HCT116 (cell line): ENCODE measurements at regions not wholly inside any gene's neighbourhood (a gene's known extent, or its start where the extent isn't known, plus 50 kb on each side); places are given as distances from the start of the nearest gene placed in this dataset.

Experiments used
- CTCF ChIP-seq, 3 experiments: fragments of 200-600 bp in 1 of 3; sonication (generic) in 1 of 3; IDR thresholded peaks in 2 of 3; conservative IDR thresholded peaks in 1 of 3; 2 replicates each; pipeline ENCODE4 v1.5.1; 2012 to 2017; ENCODE audit warnings: low read depth in 2 of 3, low read length in 2 of 3, antibody characterized with exemption in 1 of 3, borderline replicate concordance in 1 of 3, control low read depth in 1 of 3, mild to moderate bottlenecking in 1 of 3, mixed read lengths in 1 of 3, mixed run types in 1 of 3, moderate library complexity in 1 of 3; ENCODE audit not compliant: insufficient read depth in 1 of 3
- EZH2 ChIP-seq: fragments of 200-600 bp; sonication (generic); IDR thresholded peaks from 2 replicates; pipeline ENCODE4 v1.6.1; 2017; ENCODE audit warnings: antibody characterized with exemption, mixed run types
- RAD21 ChIP-seq: IDR thresholded peaks from 2 replicates; pipeline ENCODE4 v1.6.1; 2012; ENCODE audit warnings: low read depth, mild to moderate bottlenecking

DNA sequence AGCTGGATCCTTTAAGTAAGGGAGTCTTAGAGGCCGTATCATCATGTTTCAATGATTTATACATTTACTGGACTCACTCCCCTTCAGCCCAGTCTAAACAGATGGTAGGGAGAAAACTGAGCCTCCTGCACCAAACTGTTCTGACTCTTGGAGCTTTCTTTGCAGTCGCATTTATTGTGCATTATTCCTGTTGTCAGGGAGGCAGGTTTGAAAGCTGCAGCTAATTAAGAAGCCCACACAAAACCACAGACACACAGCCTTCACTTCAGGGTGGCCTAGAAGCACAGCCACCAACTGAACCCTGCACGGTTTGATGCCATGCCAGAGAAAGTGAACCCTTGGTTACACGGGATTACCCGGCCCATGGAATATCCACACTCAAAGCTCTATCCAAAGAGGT is 911.0 kb downstream of the UQCRFS1 start:
- no peak for TF ChIP-seq RAD21
- TF ChIP-seq EZH2, result no peak
- TF ChIP-seq CTCF (IDR thresholded peaks at IDR 0.05 in 2 of 3, conservative IDR thresholded peaks at IDR 0.05 in 1 of 3; ENCODE audit: borderline replicate concordance in 1 of 3, insufficient read depth in 1 of 3, low read depth in 2 of 3, low read length in 2 of 3), result no peak
